ENCODE measurements at regions not wholly inside any gene's neighbourhood (a gene's known extent, or its start where the extent isn't known, plus 50 kb on each side); places are given as distances from the start of the nearest gene placed in this dataset.

GRCh38 chr1:63152572-63152971 is 169.8 kb upstream of the FOXD3 start:
- in situ Hi-C loops (cut with MboI): no loop called here

More at GRCh38 chr1:63152572-63152971, 169.8 kb upstream of the FOXD3 start:
- intact Hi-C loops (cut with micrococcal nuclease): no loop called here
- Histone ChIP-seq H4K20me1 (replicated peaks; ENCODE audit: control insufficient read depth, insufficient read depth, low read length) (no peaks in the 10 kb centered on the region), H3K27me3 (ENCODE audit: control insufficient read depth in 2 of 2, insufficient read depth in 2 of 2, low read length in 2 of 2) (no peaks in the 10 kb centered on the region), H3K4me1 (replicated peaks in 1 of 2; ENCODE audit: control insufficient read depth in 2 of 2, insufficient read depth in 2 of 2, low read length in 2 of 2) (no peaks in the 10 kb centered on the region), H3K9ac (ENCODE audit: insufficient read depth in 1 of 2, low read depth in 2 of 2, low read length in 2 of 2) (no peak overlapping the region), H3K4me3 (no peak overlapping the region), H3K9me3 (replicated peaks; ENCODE audit: control insufficient read depth, insufficient read depth, low read depth, low read length) (no peaks in the 10 kb centered on the region), H3K4me2 (ENCODE audit: insufficient read depth, low read length) (no peak overlapping the region), H2AFZ (ENCODE audit: low read depth, low read length) (no peak overlapping the region), H3K9me1 (ENCODE audit: control insufficient read depth, insufficient read depth, low read length) (no peaks in the 10 kb centered on the region), H3K36me3 (ENCODE audit: control insufficient read depth, insufficient read depth, low read length) (no peaks in the 10 kb centered on the region), H3K79me2 (ENCODE audit: control insufficient read depth, insufficient read depth, low read length) (no peaks in the 10 kb centered on the region), H3K27ac (ENCODE audit: extremely low read depth, low read depth, low read length) (no peak overlapping the region)
- DNase-seq (ENCODE audit: extremely low read depth in 1 of 4, low spot score in 3 of 4): no peak
- WGBS (ENCODE audit: insufficient coverage, low coverage, missing lambda C conversion rate): 0% methylated on average over 3 of the region's 3 CpGs
- no peak for ATAC-seq
- TF ChIP-seq HDAC1 (IDR thresholded peaks at IDR 0.05) (no peak), RBM14 (IDR thresholded peaks at IDR 0.05; ENCODE audit: borderline replicate concordance, insufficient read depth, low read depth, low read length) (no peak), MCM5 (IDR thresholded peaks at IDR 0.05; ENCODE audit: low read depth) (no peak), PHF8 (IDR thresholded peaks at IDR 0.05; ENCODE audit: borderline replicate concordance, low read length) (no peak), TAF1 (IDR thresholded peaks at IDR 0.05; ENCODE audit: control insufficient read depth, extremely low read depth, insufficient read depth, low read length, severe bottlenecking) (no peak), ZC3H8 (IDR thresholded peaks at IDR 0.05) (no peak), PTTG1 (tag; IDR thresholded peaks at IDR 0.05; ENCODE audit: low read depth) (no peak)
- TF ChIP-seq, protein P1, sequence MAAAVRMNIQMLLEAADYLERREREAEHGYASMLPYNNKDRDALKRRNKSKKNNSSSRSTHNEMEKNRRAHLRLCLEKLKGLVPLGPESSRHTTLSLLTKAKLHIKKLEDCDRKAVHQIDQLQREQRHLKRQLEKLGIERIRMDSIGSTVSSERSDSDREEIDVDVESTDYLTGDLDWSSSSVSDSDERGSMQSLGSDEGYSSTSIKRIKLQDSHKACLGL (CRISPR knock-in tag; IDR thresholded peaks at IDR 0.05; ENCODE audit: borderline replicate concordance, poor library complexity, severe bottlenecking): no peak
- TF ChIP-seq, protein P2, sequence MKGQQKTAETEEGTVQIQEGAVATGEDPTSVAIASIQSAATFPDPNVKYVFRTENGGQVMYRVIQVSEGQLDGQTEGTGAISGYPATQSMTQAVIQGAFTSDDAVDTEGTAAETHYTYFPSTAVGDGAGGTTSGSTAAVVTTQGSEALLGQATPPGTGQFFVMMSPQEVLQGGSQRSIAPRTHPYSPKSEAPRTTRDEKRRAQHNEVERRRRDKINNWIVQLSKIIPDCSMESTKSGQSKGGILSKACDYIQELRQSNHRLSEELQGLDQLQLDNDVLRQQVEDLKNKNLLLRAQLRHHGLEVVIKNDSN (CRISPR knock-in tag; IDR thresholded peaks at IDR 0.05): no peak
- TF ChIP-seq, protein P3, sequence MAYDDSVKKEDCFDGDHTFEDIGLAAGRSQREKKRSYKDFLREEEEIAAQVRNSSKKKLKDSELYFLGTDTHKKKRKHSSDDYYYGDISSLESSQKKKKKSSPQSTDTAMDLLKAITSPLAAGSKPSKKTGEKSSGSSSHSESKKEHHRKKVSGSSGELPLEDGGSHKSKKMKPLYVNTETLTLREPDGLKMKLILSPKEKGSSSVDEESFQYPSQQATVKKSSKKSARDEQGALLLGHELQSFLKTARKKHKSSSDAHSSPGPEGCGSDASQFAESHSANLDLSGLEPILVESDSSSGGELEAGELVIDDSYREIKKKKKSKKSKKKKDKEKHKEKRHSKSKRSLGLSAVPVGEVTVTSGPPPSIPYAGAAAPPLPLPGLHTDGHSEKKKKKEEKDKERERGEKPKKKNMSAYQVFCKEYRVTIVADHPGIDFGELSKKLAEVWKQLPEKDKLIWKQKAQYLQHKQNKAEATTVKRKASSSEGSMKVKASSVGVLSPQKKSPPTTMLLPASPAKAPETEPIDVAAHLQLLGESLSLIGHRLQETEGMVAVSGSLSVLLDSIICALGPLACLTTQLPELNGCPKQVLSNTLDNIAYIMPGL (CRISPR knock-in tag; IDR thresholded peaks at IDR 0.05): no peak
- TF ChIP-seq, protein P4, sequence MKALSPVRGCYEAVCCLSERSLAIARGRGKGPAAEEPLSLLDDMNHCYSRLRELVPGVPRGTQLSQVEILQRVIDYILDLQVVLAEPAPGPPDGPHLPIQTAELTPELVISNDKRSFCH (CRISPR knock-in tag; IDR thresholded peaks at IDR 0.05): no peak
- TF ChIP-seq, protein P4 (tag; IDR thresholded peaks at IDR 0.05): no peak
- BruUV-seq (replicated peaks): no TSS peak
- ChIA-PET CTCF (ENCODE audit: low intra/inter-chr PET ratio) (no interaction called here), POLR2A (no interaction called here)
- FAIRE-seq: no peak

Data from K562 (cell line).